HEK293 (cell line): ENCODE measurements at regions not wholly inside any gene's neighbourhood (a gene's known extent, or its start where the extent isn't known, plus 50 kb on each side); places are given as distances from the start of the nearest gene placed in this dataset.

ENCODE experiments used
- CTCF ChIP-seq: fragments of 450-650 bp; formaldehyde crosslinking; IDR thresholded peaks from 2 replicates; pipeline ENCODE4 v1.5.1; 2016; ENCODE audit warnings: missing biosample characterization, missing genetic modification characterization
- PRDM10 ChIP-seq: fragments of 450-650 bp; formaldehyde crosslinking; IDR thresholded peaks from 2 replicates; pipeline ENCODE4 v1.5.1; 2016; ENCODE audit warnings: missing biosample characterization, missing genetic modification characterization
- ZNF280C ChIP-seq: fragments of 450-650 bp; formaldehyde crosslinking; IDR thresholded peaks from 2 replicates; pipeline ENCODE4 v1.5.1; 2016; ENCODE audit warnings: missing biosample characterization, missing genetic modification characterization
- ZNF311 ChIP-seq: fragments of 450-650 bp; formaldehyde crosslinking; IDR thresholded peaks from 2 replicates; pipeline ENCODE4 v1.5.1; 2017; ENCODE audit warnings: missing biosample characterization, missing genetic modification characterization, borderline replicate concordance
- ZNF416 ChIP-seq: fragments of 450-650 bp; formaldehyde crosslinking; IDR thresholded peaks from 2 replicates; pipeline ENCODE4 v1.5.1; 2016; ENCODE audit warnings: missing biosample characterization, missing genetic modification characterization
- ZNF792 ChIP-seq: fragments of 450-650 bp; formaldehyde crosslinking; IDR thresholded peaks from 2 replicates; pipeline ENCODE4 v1.5.1; 2016; ENCODE audit warnings: missing biosample characterization, missing genetic modification characterization

GRCh38 chr4:35950442-35950841, 293.9 kb downstream of the ARAP2 start:
- no peak for TF ChIP-seq CTCF (tag by site-specific recombination)
- no peak for TF ChIP-seq ZNF311 (tag by site-specific recombination)
- TF ChIP-seq ZNF280C (tag by site-specific recombination): no peak
- no peak for TF ChIP-seq ZNF416 (tag by site-specific recombination)
- TF ChIP-seq ZNF792 (tag by site-specific recombination): no peak
- TF ChIP-seq PRDM10 (tag by site-specific recombination): no peak
